GM20431 (cell line): ENCODE measurements at regions not wholly inside any gene's neighbourhood (a gene's known extent, or its start where the extent isn't known, plus 50 kb on each side); places are given as distances from the start of the nearest gene placed in this dataset.
"Not testable (repeated sequence)": the region's sequence is repeated elsewhere in the genome, so short reads cannot be mapped to it uniquely, and the experiment has no call there.

Experiments used
- in situ Hi-C: fragments of 300-500 bp; cut with MseI, MboI; formaldehyde crosslinking; loops from one replicate; pipeline ENCODE4 v1.15.0; 2020; ENCODE audit warnings: low sequenced_read_pairs; ENCODE audit not compliant: unreplicated experiment

GRCh38 chr1:196160066-196160795, 448.0 kb downstream of the KCNT2 start:
- in situ Hi-C loops = no loop called here

- in situ Hi-C loops = no loop called here
Observed at GRCh38 chr1:196155586-196155985, 452.7 kb downstream of the KCNT2 start.

DNA sequence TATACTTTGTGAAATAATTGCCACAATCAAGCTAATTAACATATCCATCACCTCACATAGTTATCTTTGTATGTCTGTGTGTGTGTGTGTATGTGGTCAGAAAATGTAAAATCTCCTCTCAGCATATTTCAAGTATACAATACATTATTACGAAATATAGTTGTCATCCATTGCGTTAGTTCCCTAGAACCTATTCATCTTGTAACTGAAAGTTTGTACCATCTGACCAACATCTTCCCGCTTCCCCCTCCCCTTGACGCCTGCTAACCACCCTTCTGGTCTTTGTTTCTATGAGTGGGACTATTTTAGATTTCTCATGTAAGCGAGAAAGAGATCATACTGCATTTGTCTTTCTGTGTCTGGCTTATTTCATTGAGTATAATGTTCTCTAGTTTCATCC, 455.3 kb downstream of the KCNT2 start:
- in situ Hi-C loops = no loop called here

GRCh38 chr1:196152086-196152485, 456.2 kb downstream of the KCNT2 start:
- in situ Hi-C loops = no loop called here

- in situ Hi-C loops = loop anchor here (25.0 kb wide), 1 partner anchor 514 kb away; the partner anchor contains the start of gene CFH
Observed at GRCh38 chr1:196148367-196148970, 459.8 kb downstream of the KCNT2 start.

- in situ Hi-C loops = loop anchor here (25.0 kb wide), 1 partner anchor 515 kb away; the partner anchor contains the start of gene CFH
Observed at GRCh38 chr1:196147530-196147929, 460.7 kb downstream of the KCNT2 start.

GRCh38 chr1:196145151-196145550, 463.1 kb downstream of the KCNT2 start:
- in situ Hi-C loops = loop anchor here (25.0 kb wide), 1 partner anchor 517 kb away; the partner anchor contains the start of gene CFH

DNA sequence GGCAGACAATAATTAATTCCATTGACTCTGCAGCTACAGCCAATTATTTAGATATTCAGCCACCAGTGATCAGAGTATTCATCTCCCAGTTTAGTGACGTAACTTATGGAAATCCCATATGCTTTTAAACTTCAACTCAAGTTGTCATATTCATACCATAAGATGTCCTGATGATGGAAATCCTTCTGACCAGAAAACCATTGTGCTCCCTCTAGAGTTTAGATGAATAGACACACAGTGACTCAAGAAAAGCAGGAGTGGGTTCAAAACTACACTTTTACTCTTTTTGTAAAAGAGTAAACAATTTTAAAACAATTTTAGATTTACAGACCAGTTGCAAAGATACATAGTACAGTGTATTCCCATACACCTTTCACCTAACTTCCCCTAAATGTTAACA, 463.7 kb downstream of the KCNT2 start:
- in situ Hi-C loops = loop anchor here (25.0 kb wide), 1 partner anchor 518 kb away; the partner anchor contains the start of gene CFH

GRCh38 chr1:196143602-196144342, 464.5 kb downstream of the KCNT2 start:
- in situ Hi-C loops = loop anchor here (25.0 kb wide), 1 partner anchor 519 kb away; the partner anchor contains the start of gene CFH

GRCh38 chr1:196142111-196142640, 466.1 kb downstream of the KCNT2 start:
- in situ Hi-C loops = loop anchor here (25.0 kb wide), 1 partner anchor 520 kb away; the partner anchor contains the start of gene CFH

DNA sequence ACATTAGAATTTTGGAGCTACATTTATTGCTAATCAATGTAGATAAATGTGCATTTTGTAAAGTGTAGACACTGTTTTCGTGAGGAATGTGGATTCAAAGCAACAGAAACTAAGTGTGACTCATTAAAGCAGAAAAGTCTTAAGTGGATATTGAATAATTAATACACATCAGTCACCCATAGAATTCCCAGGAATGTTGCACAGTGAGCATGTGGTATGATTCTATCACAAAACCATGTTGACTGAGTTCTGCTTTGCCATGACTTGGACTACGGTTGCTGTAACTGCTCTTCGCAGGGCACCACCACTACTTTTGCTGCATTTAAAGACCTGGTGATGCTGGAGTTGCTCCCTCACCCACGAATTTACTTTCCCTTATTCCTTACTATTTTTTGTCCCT, 471.8 kb downstream of the KCNT2 start:
- in situ Hi-C loops = loop anchor here (25.0 kb wide), 1 partner anchor 526 kb away; the partner anchor contains the start of gene CFH

DNA sequence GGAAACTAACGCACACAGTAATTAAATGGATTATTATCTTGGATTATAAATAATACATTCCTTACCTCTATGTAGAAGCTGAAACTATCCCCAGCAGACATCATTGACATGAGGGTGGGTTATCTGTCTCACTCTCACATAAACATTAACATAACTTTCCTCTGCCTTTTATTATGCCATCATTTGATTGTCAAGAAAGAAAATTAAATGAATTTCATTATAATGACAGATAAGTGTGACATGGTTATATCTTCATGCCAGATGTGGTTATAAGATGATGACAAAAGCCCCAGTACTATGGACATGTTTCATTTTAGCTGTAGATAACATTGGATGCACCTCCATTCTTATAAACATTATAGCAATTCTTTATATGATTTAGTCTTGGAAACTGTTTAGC, 476.5 kb downstream of the KCNT2 start:
- in situ Hi-C loops = loop anchor here (25.0 kb wide), 1 partner anchor 531 kb away; the partner anchor contains the start of gene CFH

DNA sequence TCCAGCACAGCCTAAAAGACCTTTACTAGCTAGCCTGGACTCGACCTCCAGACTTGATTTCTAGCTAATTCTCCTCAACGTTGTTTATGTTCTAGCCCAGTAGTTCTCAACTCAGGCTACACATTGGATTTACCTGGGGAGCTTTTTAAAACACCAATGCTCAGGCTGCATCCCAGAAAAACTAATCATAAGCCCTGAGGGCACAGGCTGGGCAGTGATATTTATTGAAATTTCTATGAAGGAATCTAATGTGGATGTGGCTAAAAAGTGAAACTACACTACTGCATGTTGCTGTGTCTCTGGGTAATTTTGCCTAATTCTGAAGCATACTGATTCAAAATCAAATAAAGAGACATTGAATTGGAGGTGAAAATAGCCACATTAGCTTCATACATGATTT, 479.4 kb downstream of the KCNT2 start:
- in situ Hi-C loops = loop anchor here (25.0 kb wide), 1 partner anchor 533 kb away; the partner anchor contains the start of gene CFH

DNA sequence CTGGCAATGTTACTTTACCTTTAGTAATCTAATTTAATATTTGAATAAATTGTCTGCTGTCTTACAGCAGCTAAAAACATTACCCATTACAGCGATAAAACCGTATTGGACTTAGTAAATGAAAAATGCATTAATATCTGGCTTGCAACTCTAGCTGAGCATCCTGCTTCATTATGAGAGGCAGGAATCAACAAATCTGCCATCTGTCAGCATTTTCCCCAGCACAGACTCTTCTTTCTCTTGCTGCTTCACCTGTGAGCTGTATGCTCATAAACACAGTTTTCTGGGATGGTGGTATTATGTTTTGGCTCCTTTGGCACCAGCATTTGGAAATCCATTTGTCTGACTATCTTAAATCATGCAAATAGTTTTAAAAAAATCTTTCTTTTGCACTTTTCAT, 487.1 kb downstream of the KCNT2 start:
- in situ Hi-C loops = no loop called here

DNA sequence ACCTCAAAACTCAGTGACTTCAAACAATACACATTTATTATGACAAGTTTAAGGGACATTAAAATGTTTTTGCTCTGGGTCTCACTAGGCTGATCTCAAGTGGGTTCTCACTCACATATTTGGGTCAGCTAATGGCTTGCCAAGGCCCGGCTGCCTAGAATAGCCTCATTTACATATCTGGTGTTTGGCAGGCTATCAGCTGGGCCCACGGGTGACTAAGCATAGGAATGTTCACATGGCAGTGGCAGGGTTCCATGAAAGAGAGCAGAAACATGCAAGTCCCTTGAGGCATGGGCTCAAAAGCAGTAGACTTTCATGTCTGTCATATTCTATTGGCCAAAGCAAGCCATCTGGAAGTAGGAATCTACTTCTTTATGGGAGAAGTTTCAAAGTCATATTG, 492.6 kb downstream of the KCNT2 start:
- in situ Hi-C loops = no loop called here

GRCh38 chr1:196114193-196114592, 494.0 kb downstream of the KCNT2 start:
- in situ Hi-C loops = no loop called here

GRCh38 chr1:196108990-196109389, 499.2 kb downstream of the KCNT2 start:
- in situ Hi-C loops = not testable (repeated sequence)

DNA sequence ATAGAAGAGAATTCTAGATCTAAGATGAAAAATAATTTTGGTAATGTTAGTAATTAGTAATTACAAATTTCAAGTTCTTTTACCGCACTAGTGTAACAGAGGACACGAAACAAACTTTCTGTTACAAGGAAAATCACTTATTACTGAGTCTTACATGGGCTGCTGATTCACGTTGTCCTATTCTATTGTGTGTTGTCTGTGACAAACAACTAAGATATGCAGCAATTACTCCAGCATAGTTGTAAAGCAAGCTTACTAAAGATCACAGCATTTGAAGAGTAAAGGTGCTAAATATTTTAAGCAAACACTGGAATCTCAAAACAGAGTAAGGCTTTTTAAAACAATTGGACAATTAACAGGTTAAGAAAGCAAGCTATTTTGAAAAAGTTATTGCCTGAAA, 502.3 kb downstream of the KCNT2 start:
- in situ Hi-C loops = no loop called here

- in situ Hi-C loops = no loop called here
Observed at GRCh38 chr1:196102826-196103225, 505.4 kb downstream of the KCNT2 start.

- in situ Hi-C loops = no loop called here
Observed at GRCh38 chr1:196098000-196098399, 510.2 kb downstream of the KCNT2 start.
